Ascending aorta (tissue), 2 donors: ENCODE measurements at regions not wholly inside any gene's neighbourhood (a gene's known extent, or its start where the extent isn't known, plus 50 kb on each side); places are given as distances from the start of the nearest gene placed in this dataset.

Experiments used
- DNase-seq, 2 donors: peaks; one replicate each; pipeline ENCODE4 v3.0.0-alpha.2; 2019; ENCODE audit warnings: low spot score in 2 of 2
- H3K27ac ChIP-seq, 2 donors: fragments of 200-600 bp; sonication (generic); one replicate each; pipeline ENCODE4 v1.5.1; 2016 to 2017; ENCODE audit warnings: mild to moderate bottlenecking in 1 of 2
- H3K27me3 ChIP-seq: fragments of 200-600 bp; sonication (generic); one replicate; pipeline ENCODE4 v1.5.1; 2017
- H3K36me3 ChIP-seq, 2 donors: fragments of 200-600 bp; sonication (generic); one replicate each; pipeline ENCODE4 v1.5.1; 2016
- H3K4me1 ChIP-seq, 2 donors: fragments of 200-600 bp; sonication (generic); one replicate each; pipeline ENCODE4 v1.5.1; 2016 to 2017; ENCODE audit warnings: mild to moderate bottlenecking in 1 of 2
- H3K4me3 ChIP-seq, 2 donors: fragments of 200-600 bp; sonication (generic); one replicate each; pipeline ENCODE4 v1.5.1; 2016 to 2017; ENCODE audit warnings: mild to moderate bottlenecking in 1 of 2
- H3K9me3 ChIP-seq, 2 donors: fragments of 200-600 bp; sonication (generic); one replicate each; pipeline ENCODE4 v1.5.1; 2016
- CTCF ChIP-seq, 3 experiments: fragments of 200-600 bp in 2 of 3; fragments of 450-650 bp in 1 of 3; sonication (generic) in 2 of 3; IDR thresholded peaks; one replicate each; pipeline ENCODE4 v1.5.1; 2016 to 2019; ENCODE audit warnings: antibody characterized with exemption in 3 of 3, mild to moderate bottlenecking in 1 of 3, moderate library complexity in 1 of 3
- intact Hi-C: fragments of 100-400 bp; cut with DNase I; formaldehyde crosslinking; loops from one replicate; pipeline ENCODE4 v1.15.1; 2023

GRCh38 chr5:126368239-126368812 lies 54.9 kb upstream of the GRAMD2B start:
- H3K27me3 ChIP-seq = no peaks in the 10 kb centered on the region
- no peak for DNase-seq
- no peak overlapping the region for H3K27ac ChIP-seq
- intact Hi-C loops = no loop called here
- peaks cover 3 to 11% of the 10 kb centered on the region in 2 donors for H3K4me1 ChIP-seq
- no peak overlapping the region for H3K4me3 ChIP-seq
- no peaks in the 10 kb centered on the region for H3K9me3 ChIP-seq
- TF ChIP-seq CTCF (IDR thresholded peaks at IDR 0.05) = no peak
- no peaks in the 10 kb centered on the region for H3K36me3 ChIP-seq

- intact Hi-C loops = no loop called here
- DNase-seq = no peak
- no peak for TF ChIP-seq CTCF (IDR thresholded peaks at IDR 0.05)
- Histone ChIP-seq H3K27ac (no peak overlapping the region), H3K36me3 (no peaks in the 10 kb centered on the region), H3K27me3 (no peaks in the 10 kb centered on the region), H3K4me1 (peaks cover 3 to 11% of the 10 kb centered on the region in 2 donors), H3K9me3 (no peaks in the 10 kb centered on the region), H3K4me3 (no peak overlapping the region)
These were observed 54.1 kb upstream of the GRAMD2B start for GRCh38 chr5:126369083-126369482.

- peak in 2 of 3 experiments; percentile 34 to 39 for TF ChIP-seq CTCF (IDR thresholded peaks at IDR 0.05)
- Histone ChIP-seq H3K4me3 (no peak overlapping the region), H3K27me3 (no peaks in the 10 kb centered on the region), H3K36me3 (no peaks in the 10 kb centered on the region), H3K9me3 (no peaks in the 10 kb centered on the region), H3K4me1 (peaks cover 3 to 11% of the 10 kb centered on the region in 2 donors), H3K27ac (peak overlapping the region in 1 of 2 donors; percentile 26)
- intact Hi-C loops = no loop called here
- no peak for DNase-seq
These were observed 53.0 kb upstream of the GRAMD2B start for GRCh38 chr5:126369995-126370731.

- intact Hi-C loops = no loop called here
- no peaks in the 10 kb centered on the region for H3K27me3 ChIP-seq
- no peaks in the 10 kb centered on the region for H3K9me3 ChIP-seq
- H3K4me1 ChIP-seq = peaks cover 3 to 12% of the 10 kb centered on the region in 2 donors
- no peak overlapping the region for H3K4me3 ChIP-seq
- H3K27ac ChIP-seq = no peak overlapping the region
- no peak for TF ChIP-seq CTCF (IDR thresholded peaks at IDR 0.05)
- H3K36me3 ChIP-seq = no peaks in the 10 kb centered on the region
- DNase-seq = no peak
These were observed 52.2 kb upstream of the GRAMD2B start for GRCh38 chr5:126370796-126371718.

GRCh38 chr5:126373375-126374108 lies 49.7 kb upstream of the GRAMD2B start:
- no peaks in the 10 kb centered on the region for H3K27me3 ChIP-seq
- H3K4me1 ChIP-seq = peaks cover 3 to 17% of the 10 kb centered on the region in 2 donors
- no peak for TF ChIP-seq CTCF (IDR thresholded peaks at IDR 0.05)
- H3K27ac ChIP-seq = no peak overlapping the region
- H3K36me3 ChIP-seq = no peaks in the 10 kb centered on the region
- DNase-seq = no peak
- H3K9me3 ChIP-seq = no peaks in the 10 kb centered on the region
- intact Hi-C loops = no loop called here
- H3K4me3 ChIP-seq = no peak overlapping the region
